ENCODE measurements at regions not wholly inside any gene's neighbourhood (a gene's known extent, or its start where the extent isn't known, plus 50 kb on each side); places are given as distances from the start of the nearest gene placed in this dataset.

GRCh38 chr6:53440336-53440945, 91.7 kb upstream of the ELOVL5 start:
- H2BK120ac ChIP-seq (replicated peaks; ENCODE audit: low read depth, low read length) = no peak overlapping the region
- no peaks in the 10 kb centered on the region for H3K79me2 ChIP-seq (ENCODE audit: control insufficient read depth in 1 of 2, insufficient read depth in 2 of 2, low read length in 2 of 2)
- no peak overlapping the region for H3K23ac ChIP-seq (ENCODE audit: insufficient read length)
- no peaks in the 10 kb centered on the region for H3K79me1 ChIP-seq (ENCODE audit: low read depth, low read length)
- no peak overlapping the region for H3K56ac ChIP-seq (replicated peaks; ENCODE audit: insufficient read length, low read depth, low read length)
- H4K91ac ChIP-seq (replicated peaks; ENCODE audit: insufficient read length, low read length) = no peak overlapping the region
- no peaks in the 10 kb centered on the region for H4K20me1 ChIP-seq (replicated peaks in 1 of 2; ENCODE audit: control insufficient read depth in 1 of 2, insufficient read depth in 2 of 2, low read length in 2 of 2)
- no peaks in the 10 kb centered on the region for H3K27me3 ChIP-seq (replicated peaks in 1 of 4; ENCODE audit: control insufficient read depth in 3 of 4, extremely low read depth in 1 of 4, insufficient read depth in 3 of 4, low read length in 3 of 4)
- no peak overlapping the region for H3K4me3 ChIP-seq (ENCODE audit: extremely low read depth in 1 of 4, insufficient read depth in 2 of 4, low read depth in 3 of 4, low read length in 4 of 4)
- H2BK20ac ChIP-seq (ENCODE audit: low read length) = no peak overlapping the region
- no peak overlapping the region for H3K4ac ChIP-seq (replicated peaks; ENCODE audit: insufficient read length, low read depth, low read length)
- H4K5ac ChIP-seq (ENCODE audit: insufficient read length, low read depth, low read length) = no peak overlapping the region
- H4K8ac ChIP-seq (ENCODE audit: extremely low read depth, insufficient read depth, low read length) = no peak overlapping the region
- H3K36me3 ChIP-seq (ENCODE audit: control insufficient read depth in 2 of 4, insufficient read depth in 4 of 4, low read length in 3 of 4) = no peaks in the 10 kb centered on the region
- no peak overlapping the region for H2AFZ ChIP-seq (ENCODE audit: low read length)
- WGBS, 2 experiments (ENCODE audit: extremely low coverage in 1 of 2, insufficient coverage in 1 of 2, insufficient read length in 1 of 2, insufficient replicate concordance in 2 of 2, low coverage in 1 of 2, low lambda C conversion rate in 2 of 2, missing lambda C conversion rate in 1 of 2) = 85% methylated on average over 3 of the region's 3 CpGs; no CpG with 5 or more reads in 1 of the 2 experiments
- no peaks in the 10 kb centered on the region for H3K9me3 ChIP-seq (ENCODE audit: insufficient read depth in 2 of 2, low read depth in 1 of 2, low read length in 1 of 2)
- H3K23me2 ChIP-seq (ENCODE audit: low read depth, low read length) = no peaks in the 10 kb centered on the region
- H3K4me1 ChIP-seq (replicated peaks in 1 of 4; ENCODE audit: control insufficient read depth in 3 of 4, insufficient read depth in 4 of 4, low read length in 3 of 4) = no peaks in the 10 kb centered on the region; a peak in 1 of 7 replicates
- POLR2A ChIA-PET (ENCODE audit: partially characterized antibody) = interaction anchor here (0.6 kb wide), 1 partner anchor 12 kb away, joined by 5 read pairs; no protein-coding TSS in a partner anchor
- no peak overlapping the region for H3K4me2 ChIP-seq (ENCODE audit: insufficient read depth in 1 of 2, low read depth in 2 of 2, low read length in 2 of 2)
- no peak overlapping the region for H3K18ac ChIP-seq (ENCODE audit: extremely low read depth, low read length)
- no peak overlapping the region for H2BK12ac ChIP-seq (ENCODE audit: low read depth, low read length)
- H3K9ac ChIP-seq (replicated peaks in 1 of 4; ENCODE audit: extremely low read depth in 1 of 4, low read depth in 3 of 4, low read length in 3 of 4) = no peak overlapping the region
- H2AK5ac ChIP-seq (ENCODE audit: low read depth, low read length) = no peak overlapping the region
- H2BK5ac ChIP-seq (ENCODE audit: low read depth, low read length) = no peak overlapping the region
- CTCF ChIA-PET (ENCODE audit: partially characterized antibody) = interaction anchor here (1.0 to 3.9 kb wide), 4 partner anchors 22 to 269 kb away, joined by 3 to 34 read pairs (median 4); no protein-coding TSS in a partner anchor
- H3K14ac ChIP-seq (ENCODE audit: insufficient read length) = no peak overlapping the region
- no peak overlapping the region for H3K27ac ChIP-seq (ENCODE audit: low read depth, low read length)
- no peak for DNase-seq (ENCODE audit: low read depth in 1 of 2, low spot score in 2 of 2)
- no peak for FAIRE-seq
- H2BK15ac ChIP-seq (ENCODE audit: low read length) = no peak overlapping the region
- no peak for TF ChIP-seq POLR2A (IDR thresholded peaks at IDR 0.05; ENCODE audit: control extremely low read depth in 1 of 2, low read depth in 2 of 2, low read length in 2 of 2)
- no peak for TF ChIP-seq KDM5A (IDR thresholded peaks at IDR 0.05; ENCODE audit: low read length)
- no peak for TF ChIP-seq SIRT6 (IDR thresholded peaks at IDR 0.05; ENCODE audit: low read length)
- TF ChIP-seq KDM4A (IDR thresholded peaks at IDR 0.05; ENCODE audit: low read depth, low read length, severe bottlenecking) = no peak

Measured in H1 (cell line).